Suprapubic skin (tissue), 3 donors: ENCODE measurements at regions not wholly inside any gene's neighbourhood (a gene's known extent, or its start where the extent isn't known, plus 50 kb on each side); places are given as distances from the start of the nearest gene placed in this dataset.

Experiments used
- CTCF ChIP-seq, 2 donors: fragments of 200-600 bp in 1 of 2; fragments of 450-650 bp in 1 of 2; sonication (generic) in 1 of 2; IDR thresholded peaks; one replicate each; pipeline ENCODE4 v1.5.1; 2016 to 2019; ENCODE audit warnings: antibody characterized with exemption in 2 of 2, mild to moderate bottlenecking in 1 of 2, moderate library complexity in 1 of 2
- POLR2A ChIP-seq, 2 donors: fragments of 450-650 bp; IDR thresholded peaks; one replicate each; pipeline ENCODE4 v1.6.1; 2017; ENCODE audit warnings: antibody characterized with exemption in 2 of 2, mild to moderate bottlenecking in 2 of 2, moderate library complexity in 2 of 2

- TF ChIP-seq CTCF (IDR thresholded peaks at IDR 0.05) (no peak), POLR2A (IDR thresholded peaks at IDR 0.05) (no peak)
Observed at GRCh38 chr9:14451949-14452348, 138.0 kb upstream of the NFIB start.
